Neural progenitor cell (in vitro differentiated cells): ENCODE measurements at regions not wholly inside any gene's neighbourhood (a gene's known extent, or its start where the extent isn't known, plus 50 kb on each side); places are given as distances from the start of the nearest gene placed in this dataset.

Experiments used
- EZH2phosphoT487 ChIP-seq: fragments of 200-600 bp; sonication (generic); IDR thresholded peaks from 2 replicates; pipeline ENCODE4 v1.6.1; 2017; ENCODE audit warnings: antibody characterized with exemption
- TF ChIP-seq, protein P1 (sequence below): fragments of 200-600 bp; sonication (generic); IDR thresholded peaks from 2 replicates; pipeline ENCODE4 v1.5.1; 2017; ENCODE audit warnings: antibody characterized with exemption, mild to moderate bottlenecking

DNA sequence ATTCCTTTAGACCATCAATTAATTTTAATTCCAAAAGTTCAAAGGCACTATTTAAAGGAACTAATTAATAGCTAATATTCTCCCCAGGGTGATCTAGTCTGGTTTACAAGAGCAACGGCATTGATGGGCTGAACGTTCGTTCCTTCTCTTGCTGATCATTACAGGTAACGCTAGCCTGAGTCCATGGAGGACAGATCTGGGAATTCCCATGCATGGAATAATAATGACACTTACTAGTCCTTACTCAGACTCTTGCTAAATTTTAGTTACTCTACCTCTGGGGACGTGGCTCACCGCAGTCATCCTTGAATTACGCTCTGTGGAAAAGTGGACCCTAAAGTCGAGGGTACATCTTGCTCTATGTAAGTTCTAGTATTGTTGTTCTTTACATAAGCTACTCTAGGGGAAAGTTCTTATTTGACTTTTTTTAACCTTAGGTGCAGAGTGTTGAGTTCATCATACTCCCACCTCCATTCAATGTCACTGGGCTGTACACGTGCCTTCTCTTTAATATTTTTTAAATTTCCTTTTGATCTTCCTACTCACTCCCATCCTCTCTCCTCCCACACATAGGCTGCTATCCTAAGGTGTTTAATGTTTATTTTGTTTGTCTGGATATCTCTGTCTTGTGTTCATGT is 133.9 kb downstream of the ZNF281 start:
- TF ChIP-seq, protein P1, sequence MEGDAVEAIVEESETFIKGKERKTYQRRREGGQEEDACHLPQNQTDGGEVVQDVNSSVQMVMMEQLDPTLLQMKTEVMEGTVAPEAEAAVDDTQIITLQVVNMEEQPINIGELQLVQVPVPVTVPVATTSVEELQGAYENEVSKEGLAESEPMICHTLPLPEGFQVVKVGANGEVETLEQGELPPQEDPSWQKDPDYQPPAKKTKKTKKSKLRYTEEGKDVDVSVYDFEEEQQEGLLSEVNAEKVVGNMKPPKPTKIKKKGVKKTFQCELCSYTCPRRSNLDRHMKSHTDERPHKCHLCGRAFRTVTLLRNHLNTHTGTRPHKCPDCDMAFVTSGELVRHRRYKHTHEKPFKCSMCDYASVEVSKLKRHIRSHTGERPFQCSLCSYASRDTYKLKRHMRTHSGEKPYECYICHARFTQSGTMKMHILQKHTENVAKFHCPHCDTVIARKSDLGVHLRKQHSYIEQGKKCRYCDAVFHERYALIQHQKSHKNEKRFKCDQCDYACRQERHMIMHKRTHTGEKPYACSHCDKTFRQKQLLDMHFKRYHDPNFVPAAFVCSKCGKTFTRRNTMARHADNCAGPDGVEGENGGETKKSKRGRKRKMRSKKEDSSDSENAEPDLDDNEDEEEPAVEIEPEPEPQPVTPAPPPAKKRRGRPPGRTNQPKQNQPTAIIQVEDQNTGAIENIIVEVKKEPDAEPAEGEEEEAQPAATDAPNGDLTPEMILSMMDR: no peak
- TF ChIP-seq EZH2phosphoT487: no peak
